ENCODE measurements at regions not wholly inside any gene's neighbourhood (a gene's known extent, or its start where the extent isn't known, plus 50 kb on each side); places are given as distances from the start of the nearest gene placed in this dataset.

DNA sequence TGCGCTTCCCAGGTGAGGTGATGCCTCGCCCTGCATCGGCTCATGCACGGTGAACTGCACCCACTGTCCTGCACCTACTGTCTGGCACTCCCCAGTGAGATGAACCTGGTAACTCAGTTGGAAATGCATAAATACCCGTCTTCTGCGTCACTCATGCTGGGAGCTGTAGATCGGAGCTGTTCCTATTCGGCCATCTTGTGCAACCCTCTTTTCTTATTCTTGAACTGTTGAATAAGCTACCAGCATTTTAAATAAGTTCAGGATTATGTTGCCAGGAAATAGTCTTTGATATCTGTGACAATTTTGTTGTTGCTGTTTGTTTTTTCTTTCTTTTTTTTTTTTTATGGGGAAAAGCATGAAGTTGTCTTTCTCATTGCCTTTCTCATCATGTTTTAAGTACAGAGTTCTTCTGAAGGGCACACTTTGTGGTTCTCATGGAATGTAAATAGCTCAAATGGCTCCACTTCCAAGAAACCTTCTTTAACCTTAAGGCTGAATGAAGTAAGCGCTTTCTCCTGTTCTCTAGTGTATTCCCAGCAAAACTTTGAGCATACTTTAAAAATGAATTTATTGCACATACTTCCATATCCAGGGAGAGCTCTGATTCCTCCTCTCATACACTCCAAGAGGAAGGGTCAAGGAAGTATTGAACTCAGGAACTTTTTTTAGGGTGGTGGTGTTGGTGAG lies 468.0 kb upstream of the TBL1XR1 start:
- DNase-seq: no peak

DNA sequence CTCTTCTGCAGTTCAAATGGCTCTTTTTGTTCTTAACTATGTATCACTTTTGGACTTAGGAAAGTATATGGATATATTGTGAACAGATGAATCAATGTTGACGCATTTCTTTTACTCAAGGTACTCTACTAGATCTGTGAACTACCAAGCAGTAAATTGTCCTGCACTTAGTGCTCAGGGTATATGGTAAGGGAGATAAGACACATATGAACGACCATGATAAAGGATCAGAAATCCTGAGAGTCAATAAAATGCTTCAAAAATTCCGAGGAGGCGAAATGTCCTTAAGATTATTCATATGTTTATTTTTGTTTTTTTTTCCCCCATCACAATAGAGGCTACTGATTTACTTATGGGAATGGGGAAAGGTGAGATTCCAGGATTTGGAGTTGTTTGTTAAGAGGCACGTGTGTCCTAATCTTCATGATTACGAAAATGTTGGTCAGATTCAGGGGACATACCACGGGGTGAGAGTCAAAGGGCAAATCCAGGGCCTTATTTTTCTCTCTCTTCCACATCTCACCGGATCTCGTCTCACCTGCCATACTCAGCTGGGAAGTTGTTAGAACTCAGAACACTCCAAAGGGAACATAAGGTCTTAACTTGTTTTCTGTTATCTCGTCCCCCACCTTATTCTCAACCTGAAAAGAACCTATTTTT lies 475.1 kb upstream of the TBL1XR1 start:
- no peak for DNase-seq

DNA sequence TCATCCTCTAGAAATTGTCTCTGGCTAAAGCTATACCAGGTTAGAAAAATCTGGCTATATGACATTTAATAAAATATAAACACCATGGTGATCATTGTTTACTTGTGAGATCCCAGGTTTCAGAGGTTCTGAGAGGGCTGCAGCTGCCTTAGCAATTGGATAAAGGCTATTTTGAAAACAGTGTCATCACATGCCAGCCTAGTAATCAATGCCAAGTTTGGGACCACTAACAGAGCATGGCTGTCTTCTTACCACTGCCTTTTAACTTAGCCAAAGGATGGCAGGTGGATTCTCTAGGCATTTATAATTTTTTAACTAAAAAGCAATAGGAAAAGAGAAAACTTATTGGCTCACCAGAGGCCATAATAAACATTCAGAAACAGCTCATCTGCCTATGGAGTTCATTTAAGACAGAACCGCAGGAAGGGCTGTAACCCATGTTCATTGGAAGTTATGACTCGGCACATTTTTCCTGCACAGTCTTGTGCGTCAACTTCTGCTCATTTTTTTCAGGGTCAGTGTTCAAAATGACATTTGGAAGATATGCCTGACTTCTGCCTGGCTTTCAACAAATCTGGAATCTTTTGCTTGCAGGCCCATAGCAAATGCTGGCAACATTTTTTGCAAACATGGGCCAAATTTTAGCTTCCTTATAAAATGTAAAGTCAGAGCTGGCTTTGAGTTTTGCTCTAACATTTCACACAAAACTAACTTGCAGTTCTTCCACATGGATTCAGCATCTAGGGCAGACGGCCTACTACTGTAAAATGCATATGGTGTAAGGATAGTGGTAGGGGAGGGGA lies 476.0 kb upstream of the TBL1XR1 start:
- peak in 2 of 51 donors; percentile 4 to 61 for DNase-seq

DNA sequence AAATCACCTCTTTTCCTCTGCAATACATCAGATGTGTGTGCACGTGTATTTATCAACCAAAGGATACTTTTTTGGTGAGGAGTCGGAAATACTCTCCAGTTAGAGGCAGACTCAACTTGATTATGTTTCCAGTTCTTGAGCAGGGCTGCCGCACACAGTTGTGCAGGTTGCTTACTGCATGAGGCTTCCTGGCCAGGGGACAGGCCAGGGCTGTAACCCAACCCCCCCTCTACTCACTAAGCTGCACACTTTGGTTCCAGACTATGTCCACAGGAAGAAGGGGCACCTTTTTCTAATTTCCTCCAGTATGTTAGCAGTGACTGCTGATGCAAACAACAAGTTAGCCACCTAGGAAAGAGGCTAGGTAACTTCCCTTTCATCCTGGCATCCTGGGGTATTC lies 476.9 kb upstream of the TBL1XR1 start:
- DNase-seq: no peak

DNA sequence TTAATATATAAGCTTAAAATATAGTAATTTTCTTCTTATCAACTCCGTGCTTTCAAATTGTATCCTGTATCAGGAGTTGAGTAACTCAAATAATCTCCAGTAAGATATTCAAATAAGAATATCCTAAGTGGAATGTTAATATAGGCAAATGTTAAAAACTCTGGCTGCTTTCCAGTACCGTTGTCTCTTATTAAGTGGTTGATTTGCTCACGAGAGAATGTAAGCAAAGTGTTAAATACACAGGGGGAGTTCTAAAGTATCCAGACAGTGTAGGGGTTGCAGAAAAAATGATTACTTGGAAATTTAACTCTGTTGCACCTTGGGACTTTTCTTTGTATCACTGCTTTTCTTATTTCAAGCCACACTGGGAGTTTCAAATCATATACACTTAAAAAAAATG lies 478.9 kb upstream of the TBL1XR1 start:
- DNase-seq: no peak

DNA sequence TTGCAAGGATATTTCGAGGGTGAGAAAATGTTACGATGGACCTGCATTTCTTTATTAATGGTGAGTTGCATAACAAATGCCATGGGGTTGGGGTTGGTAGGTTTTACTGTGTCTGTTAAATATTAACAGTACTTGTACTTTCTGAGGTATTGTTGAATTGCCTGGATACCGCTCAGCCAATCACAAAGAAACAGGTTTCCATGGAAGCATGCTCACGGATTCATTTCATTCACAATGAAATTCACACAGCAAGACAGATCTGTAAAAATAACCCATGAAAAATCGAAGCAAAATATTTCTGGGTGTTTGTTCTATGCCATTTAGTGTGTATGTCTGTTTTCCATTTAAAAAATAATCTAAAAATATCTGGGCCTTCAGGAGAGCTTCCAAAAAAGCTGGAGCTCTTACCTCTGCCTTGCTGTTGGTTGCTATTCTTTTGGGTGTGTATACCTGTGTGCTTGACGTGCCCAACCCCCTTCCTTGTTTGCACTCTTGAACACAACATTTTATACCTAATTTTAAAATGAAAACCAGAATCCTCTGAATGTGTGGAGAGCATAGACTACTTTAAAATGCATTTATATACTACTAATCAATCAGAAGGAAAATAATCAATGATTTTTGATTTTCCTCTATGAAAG lies 479.8 kb upstream of the TBL1XR1 start:
- peak in 6 of 51 donors; percentile 7 to 70 (median 18) for DNase-seq

DNA sequence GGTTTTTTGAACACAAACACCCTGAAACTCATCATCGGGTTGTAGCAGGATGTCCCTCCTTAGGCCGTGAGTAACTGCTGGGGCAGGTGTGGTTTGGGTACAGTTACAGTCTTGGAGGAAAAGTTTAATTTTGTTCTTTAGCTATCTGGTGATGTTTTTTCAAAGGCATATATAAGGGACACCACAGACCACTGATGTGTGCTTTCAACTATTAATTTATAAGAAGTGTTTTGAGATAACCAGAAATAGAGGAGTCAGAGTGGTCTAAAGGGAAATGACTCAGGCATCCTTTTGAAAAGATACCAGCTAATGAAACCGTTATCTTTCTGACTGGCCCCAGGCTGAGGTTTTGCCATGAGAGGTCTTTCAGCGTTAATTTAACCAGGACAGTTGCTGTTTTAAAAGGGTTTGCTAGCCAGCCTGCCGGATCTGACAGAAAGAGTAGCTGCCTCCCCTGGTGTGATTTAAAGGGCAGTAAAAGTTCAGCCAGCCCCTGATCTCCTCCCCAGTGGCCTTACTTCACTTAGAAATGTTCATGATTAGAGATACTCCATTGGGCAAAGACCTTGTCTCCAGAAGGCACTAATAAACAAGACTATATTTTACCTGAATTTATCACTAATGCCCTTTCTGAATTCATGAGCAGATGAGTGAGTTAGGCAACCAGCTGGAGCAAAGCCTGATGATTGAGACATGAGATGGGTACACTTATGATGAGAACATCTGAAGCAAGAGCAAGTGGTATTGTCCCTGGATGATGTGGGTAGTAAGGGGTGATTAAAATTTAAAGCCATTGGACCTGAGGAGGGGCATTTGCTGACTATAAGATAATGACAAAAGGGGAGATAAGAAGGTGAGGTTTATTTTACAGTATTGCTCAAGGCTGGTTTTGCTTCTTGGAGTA lies 482.5 kb upstream of the TBL1XR1 start:
- DNase-seq: no peak

DNA sequence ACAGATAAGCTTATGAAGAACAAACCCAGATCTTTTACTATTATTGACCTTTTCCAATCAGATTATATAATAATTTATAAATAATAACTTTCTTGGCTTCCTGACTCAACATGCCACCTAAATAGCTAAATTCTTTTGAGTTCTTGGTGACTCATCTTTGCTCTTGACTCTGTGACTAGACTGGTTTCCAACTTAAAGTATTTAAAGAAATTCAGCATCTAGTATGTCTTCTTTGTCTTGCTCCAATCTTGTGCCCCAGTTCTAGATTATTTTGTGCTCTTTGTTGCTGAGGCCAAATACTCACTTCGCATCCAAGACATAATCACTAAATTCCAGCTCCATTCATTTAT lies 483.2 kb upstream of the TBL1XR1 start:
- DNase-seq: no peak

DNA sequence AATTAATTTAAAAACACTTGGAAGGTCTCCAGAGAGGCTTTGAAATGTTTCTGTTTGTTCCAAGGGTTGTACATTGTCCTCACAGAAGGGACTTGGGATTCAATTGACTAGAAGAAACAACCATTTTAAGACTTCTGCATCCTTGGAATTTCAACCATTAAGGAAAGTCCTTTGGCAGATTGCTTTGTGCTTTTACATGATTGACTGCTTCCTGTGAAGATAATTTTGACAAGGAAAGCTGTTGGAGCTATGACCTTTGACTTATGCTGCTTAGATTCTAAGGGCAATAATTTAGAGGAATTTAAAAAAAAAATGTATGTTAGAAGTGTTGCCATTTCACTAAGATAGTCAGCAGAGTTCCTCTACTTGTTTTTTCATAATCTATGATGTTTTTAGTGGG lies 483.9 kb upstream of the TBL1XR1 start:
- DNase-seq: no peak

DNA sequence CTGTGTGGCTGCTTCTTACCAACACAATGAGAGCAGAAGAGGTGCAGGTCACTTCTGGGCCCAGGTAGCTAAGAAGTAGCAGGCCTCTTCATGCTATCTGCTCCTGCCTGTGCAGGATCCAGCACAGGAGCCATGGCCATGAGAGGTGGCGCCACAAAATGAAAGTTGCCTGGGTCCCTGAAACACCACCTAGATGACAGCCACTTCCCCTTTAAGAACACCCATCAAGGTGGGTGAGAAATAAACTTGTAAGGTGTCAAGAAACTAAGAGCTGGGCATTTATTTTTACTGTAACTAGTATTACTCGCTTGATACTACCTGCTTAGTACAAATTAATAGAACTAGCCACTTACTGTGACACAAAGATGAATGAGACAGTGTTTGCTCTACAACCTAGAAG lies 484.6 kb upstream of the TBL1XR1 start:
- DNase-seq: no peak

DNA sequence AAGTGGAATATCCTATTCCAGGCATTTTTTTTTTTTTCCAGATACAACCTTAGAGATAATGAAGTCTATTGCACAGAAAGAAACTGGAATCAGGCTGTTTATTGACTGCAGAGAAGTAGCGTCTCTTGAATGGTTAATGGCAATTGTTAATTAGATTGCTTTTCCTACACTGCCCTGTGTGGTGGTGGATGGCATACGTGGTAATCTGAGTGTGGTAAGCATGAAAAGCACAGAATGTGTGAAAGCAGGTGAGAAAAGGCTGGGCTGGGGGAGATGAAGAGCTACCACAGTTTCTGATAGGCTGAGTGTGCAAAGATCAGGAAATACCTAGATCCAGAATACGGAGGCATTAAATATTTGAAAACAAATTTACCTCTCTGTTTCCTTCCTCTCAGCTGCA lies 486.3 kb upstream of the TBL1XR1 start:
- no peak for DNase-seq

DNA sequence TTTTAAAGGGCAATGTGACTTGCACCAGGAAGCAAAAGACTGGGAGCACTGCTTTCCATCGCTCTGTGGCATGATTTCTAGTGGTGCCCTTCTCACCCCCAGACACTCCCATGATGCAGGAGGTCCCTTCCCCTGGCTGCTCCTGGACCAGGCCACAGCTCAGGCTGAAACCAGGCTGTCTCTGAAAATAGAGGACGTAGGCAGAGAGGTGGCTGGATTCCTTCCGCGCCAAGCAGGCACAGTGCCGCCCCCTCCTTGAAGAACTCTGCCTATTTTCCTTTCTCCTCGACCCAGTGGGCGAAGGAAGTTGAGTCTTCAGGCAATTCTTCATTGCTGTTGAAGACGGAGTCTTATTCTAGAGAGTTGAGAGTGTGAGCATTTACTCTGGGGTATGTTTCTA lies 489.4 kb upstream of the TBL1XR1 start:
- no peak for DNase-seq

DNA sequence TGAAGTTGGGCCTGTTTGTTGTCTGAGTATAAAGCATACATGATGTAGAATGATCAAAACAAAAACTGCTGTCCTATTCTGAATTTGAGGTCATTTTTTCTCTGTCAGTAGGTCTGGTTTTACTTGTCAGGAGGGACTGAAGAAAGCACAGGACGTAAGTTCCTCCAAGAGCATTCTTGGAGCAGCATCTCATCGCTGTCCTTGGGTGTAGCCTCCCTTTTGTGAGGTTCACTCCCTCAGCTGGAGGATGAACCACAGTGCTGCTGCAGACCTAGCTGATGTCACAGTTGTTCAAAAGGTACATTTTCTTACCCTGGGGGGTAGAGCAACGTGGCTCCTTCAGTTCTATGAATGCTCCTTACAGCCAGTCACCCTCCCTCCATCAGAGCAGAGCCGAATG lies 490.0 kb upstream of the TBL1XR1 start:
- DNase-seq: no peak

DNA sequence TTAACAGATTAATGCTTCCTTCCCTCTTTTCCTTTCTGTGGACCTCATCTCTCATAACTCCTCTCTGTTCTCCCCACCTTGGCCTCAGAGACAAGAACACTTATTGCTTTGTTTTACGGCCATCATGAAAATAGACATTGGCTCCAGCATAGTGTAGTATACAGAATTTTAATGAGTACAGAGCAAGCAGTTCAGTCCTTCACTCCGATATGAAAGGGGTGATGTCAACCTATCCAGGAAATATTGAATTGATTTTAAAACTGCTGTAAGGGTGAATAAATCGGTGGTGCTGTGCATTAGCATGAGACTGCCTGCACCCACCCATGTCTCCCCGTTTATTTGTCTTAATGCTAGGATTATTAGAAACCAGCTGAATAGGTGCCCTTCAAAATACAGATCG lies 490.9 kb upstream of the TBL1XR1 start:
- no peak for DNase-seq

DNA sequence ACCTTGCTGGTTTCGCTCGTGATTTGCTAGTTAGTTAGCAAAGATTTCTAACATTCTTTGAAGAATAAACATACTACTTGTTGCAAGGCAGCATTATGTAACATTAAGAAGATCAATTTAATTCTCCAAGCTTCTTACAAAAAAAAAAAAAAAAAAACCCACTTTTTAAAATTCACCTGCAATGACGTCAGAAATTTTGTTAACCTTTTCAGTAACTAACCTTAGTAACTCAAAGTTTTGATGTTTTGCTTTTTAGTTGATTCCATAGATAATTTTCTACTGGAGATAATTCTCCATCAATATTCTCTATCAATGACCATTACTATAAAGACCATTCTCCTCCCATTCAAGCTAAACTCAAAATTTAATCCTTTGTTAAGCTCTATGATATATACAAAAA lies 491.8 kb upstream of the TBL1XR1 start:
- no peak for DNase-seq

DNA sequence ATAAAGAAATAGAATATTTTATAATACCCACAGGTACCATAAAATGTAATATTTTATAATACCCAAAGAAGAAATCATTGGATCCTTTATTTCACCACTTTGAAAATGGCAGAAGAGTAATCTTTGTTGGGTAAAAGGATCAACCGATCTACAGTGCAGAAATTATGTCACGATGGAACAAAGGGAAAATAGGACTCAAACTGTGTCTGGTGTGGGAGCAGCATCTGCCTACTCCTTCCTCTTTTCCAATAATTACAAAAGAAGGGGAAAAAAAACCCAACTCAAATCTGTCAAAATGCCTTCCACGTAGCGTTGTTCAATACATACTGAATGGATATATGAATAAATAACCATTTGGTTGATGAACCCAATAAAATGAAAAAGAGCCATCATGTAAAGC lies 492.6 kb upstream of the TBL1XR1 start:
- no peak for DNase-seq

DNA sequence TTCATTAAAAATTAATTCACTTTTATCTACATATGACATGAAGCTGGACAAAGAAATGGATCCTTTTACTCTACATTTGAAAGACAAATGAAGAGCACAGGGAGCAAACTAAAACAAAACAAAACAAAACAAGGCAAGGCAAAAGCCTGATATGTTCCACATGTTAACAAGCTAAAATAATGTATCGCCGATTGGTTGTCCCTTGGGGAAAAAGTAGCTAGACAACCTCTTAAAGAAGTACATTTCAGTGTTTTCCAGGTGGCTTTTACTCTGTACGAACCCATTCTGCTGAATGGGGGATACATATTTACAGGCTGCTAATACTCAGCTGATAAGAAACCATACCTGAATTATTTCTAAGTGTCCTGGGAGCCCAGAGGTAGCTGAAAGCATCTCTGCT lies 493.0 kb upstream of the TBL1XR1 start:
- DNase-seq: no peak

DNA sequence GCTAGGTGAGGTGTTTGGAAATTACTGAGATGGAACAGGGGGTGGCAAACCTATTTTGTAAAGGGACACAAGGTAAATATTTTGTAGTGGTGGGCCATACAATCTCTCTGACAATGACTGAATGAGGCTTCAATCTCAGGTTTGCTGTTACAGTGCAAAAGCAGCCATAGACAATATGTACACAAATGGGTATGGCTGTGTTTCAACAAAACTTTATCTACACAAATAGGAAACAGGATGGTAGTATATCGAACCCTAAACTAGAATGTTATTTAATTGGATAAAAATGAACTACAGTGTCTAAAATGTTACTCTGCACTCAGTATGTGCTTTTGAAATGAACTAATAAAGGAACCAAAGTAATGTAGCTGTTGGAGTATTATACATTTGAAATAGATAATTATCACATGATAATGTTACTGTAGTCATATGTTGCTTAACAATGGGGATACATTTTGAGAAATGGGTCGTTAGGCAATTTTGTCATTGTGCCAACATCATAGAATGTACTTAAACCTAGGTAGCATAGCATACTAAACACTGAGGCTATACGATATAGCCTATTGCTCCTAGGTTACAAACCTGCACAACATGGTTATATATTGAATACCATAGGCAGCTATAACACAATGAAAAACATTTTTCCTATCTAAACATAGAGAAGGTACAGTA lies 495.2 kb upstream of the TBL1XR1 start:
- no peak for DNase-seq

DNA sequence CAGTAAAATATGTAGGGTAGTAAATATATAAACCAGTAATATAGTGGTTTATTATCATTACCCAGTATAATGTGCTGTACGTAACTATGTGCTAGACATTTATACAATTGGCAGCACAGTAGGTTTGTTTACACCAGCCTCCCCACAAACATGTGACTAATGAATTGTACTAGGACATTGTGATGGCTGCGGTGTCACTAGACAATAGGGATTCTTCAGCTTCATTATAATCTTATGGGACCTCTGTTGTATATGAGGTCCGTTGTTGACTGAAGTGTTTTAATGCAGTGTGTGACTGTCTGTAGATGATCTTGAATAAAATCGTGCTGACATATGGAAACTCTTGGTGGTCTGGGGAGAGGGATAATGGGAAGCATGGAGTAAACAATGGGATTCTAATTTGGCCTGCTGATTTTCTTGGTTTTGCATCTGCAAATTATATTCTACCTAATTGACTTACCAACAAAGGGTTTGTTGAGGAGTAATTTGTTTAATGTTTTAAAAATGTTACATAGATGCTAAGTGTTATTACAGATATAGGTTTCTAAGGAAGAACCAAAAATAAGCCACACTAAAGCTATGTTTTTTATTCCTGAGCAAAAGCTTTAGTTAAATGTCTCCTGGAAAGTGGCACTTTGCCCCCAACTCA lies 496.5 kb upstream of the TBL1XR1 start:
- peak in 3 of 51 donors; percentile 2 to 33 (median 26) for DNase-seq

DNA sequence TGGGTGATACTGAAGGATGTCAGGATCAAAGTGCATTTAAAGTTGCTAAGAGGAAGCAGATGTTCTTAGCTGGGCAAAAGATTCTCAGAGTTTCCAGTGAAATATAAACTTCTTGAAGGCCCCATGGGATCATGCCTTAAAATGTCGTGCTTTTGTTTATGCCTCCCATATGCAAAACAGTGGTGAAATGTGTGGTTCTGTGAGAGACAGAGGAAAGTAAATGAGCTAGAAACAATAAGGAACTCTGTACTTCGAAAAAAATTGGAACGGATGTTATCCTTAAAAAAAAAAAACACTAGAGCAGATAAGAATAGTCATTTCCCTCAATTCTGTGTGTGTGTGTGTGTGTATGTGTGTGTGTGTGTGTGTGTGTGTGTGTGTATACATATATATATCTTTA lies 497.0 kb upstream of the TBL1XR1 start:
- no peak for DNase-seq

All from hypothalamus (tissue), 51 donors.